Prostate gland (tissue), 2 donors: ENCODE measurements at regions not wholly inside any gene's neighbourhood (a gene's known extent, or its start where the extent isn't known, plus 50 kb on each side); places are given as distances from the start of the nearest gene placed in this dataset.

ENCODE experiments used
- CTCF ChIP-seq, 4 experiments: fragments of 200-600 bp in 2 of 4; fragments of 450-650 bp in 2 of 4; sonication (generic) in 2 of 4; IDR thresholded peaks; 1 replicate in 3 of 4; 2 replicates in 1 of 4; pipeline ENCODE4 v1.5.1; 2016 to 2019; ENCODE audit warnings: antibody characterized with exemption in 4 of 4, mild to moderate bottlenecking in 2 of 4, moderate library complexity in 2 of 4
- POLR2A ChIP-seq: fragments of 450-650 bp; IDR thresholded peaks from one replicate; pipeline ENCODE4 v1.6.1; 2016; ENCODE audit warnings: antibody characterized with exemption, mild to moderate bottlenecking
- POLR2AphosphoS5 ChIP-seq: sonication (generic); formaldehyde crosslinking; IDR thresholded peaks from one replicate; pipeline ENCODE4 v1.6.1; 2017; ENCODE audit warnings: antibody characterized with exemption

- TF ChIP-seq CTCF (IDR thresholded peaks at IDR 0.05) (no peak), POLR2AphosphoS5 (no peak), POLR2A (no peak)
These were observed 204.7 kb downstream of the HS3ST3B1 start for GRCh38 chr17:14505606-14506005.
